GM23248 (cell line): ENCODE measurements at regions not wholly inside any gene's neighbourhood (a gene's known extent, or its start where the extent isn't known, plus 50 kb on each side); places are given as distances from the start of the nearest gene placed in this dataset.

Experiments used
- EZH2 ChIP-seq: fragments of 200-600 bp; sonication (generic); IDR thresholded peaks from 2 replicates; pipeline ENCODE4 v1.6.1; 2018; ENCODE audit warnings: antibody characterized with exemption, mild to moderate bottlenecking; ENCODE audit not compliant: insufficient read depth, poor library complexity, severe bottlenecking
- EZH2phosphoT487 ChIP-seq: fragments of 200-600 bp; sonication (generic); IDR thresholded peaks from 2 replicates; pipeline ENCODE4 v1.6.1; 2018; ENCODE audit warnings: antibody characterized with exemption, moderate library complexity, mild to moderate bottlenecking, low read depth; ENCODE audit not compliant: insufficient read depth

GRCh38 chr10:76631036-76631670, 1006.5 kb downstream of the KCNMA1 start:
- TF ChIP-seq EZH2: no peak
- no peak for TF ChIP-seq EZH2phosphoT487
